GM13976 (cell line): ENCODE measurements at regions not wholly inside any gene's neighbourhood (a gene's known extent, or its start where the extent isn't known, plus 50 kb on each side); places are given as distances from the start of the nearest gene placed in this dataset.
"Not testable (repeated sequence)": the region's sequence is repeated elsewhere in the genome, so short reads cannot be mapped to it uniquely, and the experiment has no call there.

ENCODE experiments used
- DNase-seq: peaks from one replicate; pipeline ENCODE4 v3.0.0; 2012; ENCODE audit warnings: low spot score
- in situ Hi-C: fragments of 300-500 bp; cut with MboI; formaldehyde crosslinking; loops from one replicate; pipeline ENCODE4 v1.12.0; 2022; ENCODE audit warnings: low sequenced_read_pairs, mixed read lengths, inconsistent platforms; ENCODE audit not compliant: unreplicated experiment
- TF ChIP-seq, protein P1 (sequence below): IDR thresholded peaks from 2 replicates; pipeline ENCODE4 v1.5.1; 2012; ENCODE audit warnings: borderline replicate concordance, mild to moderate bottlenecking; ENCODE audit not compliant: insufficient read depth; ENCODE audit errors: extremely low read depth, missing control alignments, control extremely low read depth

DNA sequence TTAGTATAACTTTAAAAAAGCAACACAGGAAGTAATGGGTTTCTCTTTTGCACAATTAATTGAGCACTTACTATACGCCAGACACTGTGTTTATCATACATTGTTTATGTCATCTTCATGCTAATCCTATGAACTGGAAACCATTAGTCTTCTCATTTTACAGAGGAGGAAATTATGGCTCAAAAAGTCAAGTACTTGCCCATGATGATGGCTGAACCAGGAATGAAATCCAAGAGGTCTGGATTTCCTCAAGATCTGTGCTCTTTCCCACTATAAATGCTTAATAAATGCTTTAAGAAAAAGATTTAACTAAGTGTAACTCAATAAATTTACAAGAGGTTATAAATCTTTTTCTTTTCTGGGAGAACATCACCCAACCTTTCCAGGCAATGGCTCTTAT lies 303.7 kb upstream of the RRP15 start:
- DNase-seq = no peak
- TF ChIP-seq, protein P1, sequence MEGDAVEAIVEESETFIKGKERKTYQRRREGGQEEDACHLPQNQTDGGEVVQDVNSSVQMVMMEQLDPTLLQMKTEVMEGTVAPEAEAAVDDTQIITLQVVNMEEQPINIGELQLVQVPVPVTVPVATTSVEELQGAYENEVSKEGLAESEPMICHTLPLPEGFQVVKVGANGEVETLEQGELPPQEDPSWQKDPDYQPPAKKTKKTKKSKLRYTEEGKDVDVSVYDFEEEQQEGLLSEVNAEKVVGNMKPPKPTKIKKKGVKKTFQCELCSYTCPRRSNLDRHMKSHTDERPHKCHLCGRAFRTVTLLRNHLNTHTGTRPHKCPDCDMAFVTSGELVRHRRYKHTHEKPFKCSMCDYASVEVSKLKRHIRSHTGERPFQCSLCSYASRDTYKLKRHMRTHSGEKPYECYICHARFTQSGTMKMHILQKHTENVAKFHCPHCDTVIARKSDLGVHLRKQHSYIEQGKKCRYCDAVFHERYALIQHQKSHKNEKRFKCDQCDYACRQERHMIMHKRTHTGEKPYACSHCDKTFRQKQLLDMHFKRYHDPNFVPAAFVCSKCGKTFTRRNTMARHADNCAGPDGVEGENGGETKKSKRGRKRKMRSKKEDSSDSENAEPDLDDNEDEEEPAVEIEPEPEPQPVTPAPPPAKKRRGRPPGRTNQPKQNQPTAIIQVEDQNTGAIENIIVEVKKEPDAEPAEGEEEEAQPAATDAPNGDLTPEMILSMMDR = no peak
- in situ Hi-C loops = no loop called here

DNA sequence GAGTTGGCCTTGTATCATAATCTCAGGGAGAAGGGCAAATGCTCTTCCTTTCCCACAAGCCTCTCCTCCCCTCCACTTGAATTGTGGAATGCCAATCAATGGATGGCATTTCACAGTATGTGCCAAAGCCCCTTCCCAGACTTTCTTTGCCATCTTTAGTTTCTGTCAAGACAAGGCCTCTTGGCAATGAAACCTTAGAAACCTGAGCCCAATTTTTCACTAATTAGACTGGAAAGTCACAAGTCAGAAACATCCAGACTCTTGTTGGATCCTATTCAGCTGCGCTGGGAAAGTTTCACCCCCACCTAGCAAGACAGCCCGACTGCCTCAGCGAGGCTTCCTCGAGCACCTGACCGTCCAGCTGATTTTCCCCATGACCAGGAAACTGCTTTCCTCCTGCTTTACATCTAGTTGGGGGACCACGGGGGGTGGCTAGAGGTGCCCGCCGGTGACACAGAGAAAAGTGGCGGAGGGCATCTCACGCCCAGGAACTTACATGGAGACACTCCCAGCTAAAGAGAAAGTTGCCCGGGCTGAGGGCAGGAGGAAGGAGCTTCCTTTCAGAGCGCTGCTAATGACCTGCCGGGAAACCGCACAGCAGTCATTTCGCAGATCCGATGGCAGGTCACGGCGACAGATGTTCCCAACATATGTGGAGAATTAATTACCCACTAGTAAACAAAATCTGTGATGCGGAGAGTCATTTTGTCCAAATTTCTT lies 302.6 kb upstream of the RRP15 start:
- TF ChIP-seq, protein P1 = no peak
- in situ Hi-C loops = no loop called here
- no peak for DNase-seq

DNA sequence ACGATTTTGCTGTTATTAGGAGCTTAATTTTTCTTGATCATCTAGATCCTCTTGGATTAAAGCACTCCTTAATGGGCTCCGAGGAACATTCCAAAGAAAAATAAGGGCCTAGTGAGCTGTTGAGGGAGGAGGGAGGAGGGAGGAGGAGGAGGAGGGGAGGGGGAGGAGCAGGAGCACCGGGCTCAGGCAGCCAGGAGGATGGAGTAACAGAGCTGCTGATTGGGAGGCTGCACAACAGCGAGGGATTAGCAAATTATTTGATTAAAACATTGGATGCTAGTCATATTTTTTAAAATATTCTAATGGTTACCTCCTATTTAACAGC lies 302.1 kb upstream of the RRP15 start:
- DNase-seq = no peak
- in situ Hi-C loops = no loop called here
- TF ChIP-seq, protein P1 = no peak

DNA sequence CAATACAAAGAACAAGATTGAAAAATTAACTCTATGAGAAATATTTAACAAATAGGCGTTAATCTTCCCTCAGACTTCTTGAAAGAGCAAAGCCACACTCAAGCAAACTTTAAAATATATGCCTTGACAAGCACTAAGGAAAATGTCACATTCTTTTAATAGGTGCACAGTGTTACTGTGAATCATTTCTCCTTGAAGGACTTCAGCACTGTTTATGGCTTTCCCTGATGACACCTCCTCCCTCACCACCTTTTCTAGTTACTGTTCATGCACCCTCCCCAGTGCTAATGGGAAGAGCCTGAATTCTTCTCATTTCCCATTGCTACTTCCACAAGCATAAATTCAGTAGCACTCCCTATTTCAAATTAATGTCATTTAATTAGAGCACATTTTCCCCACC lies 299.5 kb upstream of the RRP15 start:
- TF ChIP-seq, protein P1 = no peak
- DNase-seq = no peak
- in situ Hi-C loops = no loop called here

DNA sequence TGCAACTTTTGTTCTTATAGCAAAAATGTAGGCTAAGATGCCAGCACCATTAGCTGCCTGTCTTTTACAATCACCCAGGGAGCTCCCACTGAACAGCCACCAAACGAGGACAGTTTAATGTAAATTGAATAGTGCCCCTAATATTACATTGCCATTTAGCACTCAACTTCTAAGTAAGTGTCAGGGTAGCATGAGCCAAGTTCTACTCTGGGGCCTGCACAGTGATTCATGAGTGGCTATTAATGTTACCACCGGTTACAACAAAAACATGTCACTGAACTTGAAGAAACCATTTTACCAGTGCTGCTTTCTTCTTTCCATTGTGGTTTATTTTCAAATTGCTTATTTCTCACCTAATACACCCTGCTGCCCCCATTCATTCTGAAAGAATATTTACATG lies 295.6 kb upstream of the RRP15 start:
- in situ Hi-C loops = no loop called here
- TF ChIP-seq, protein P1 = no peak
- no peak for DNase-seq

DNA sequence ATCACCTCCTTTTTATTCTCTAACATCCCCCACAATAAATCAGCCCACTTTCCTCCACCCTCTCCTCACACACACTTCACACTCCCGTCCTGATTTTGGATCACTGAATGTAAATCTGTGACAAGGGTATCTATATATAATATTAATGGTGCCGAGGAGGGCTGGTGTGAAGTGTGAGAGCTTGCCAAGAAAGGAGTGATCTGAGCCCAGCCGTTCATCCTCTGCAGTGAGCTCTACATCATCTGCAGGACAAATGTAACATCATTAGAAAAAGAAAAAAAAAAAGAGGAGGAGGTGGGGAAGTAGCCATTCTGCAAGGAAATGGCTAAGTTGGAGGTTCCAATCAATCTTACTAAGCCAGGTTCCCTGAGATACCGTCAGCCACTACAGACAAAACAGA lies 291.7 kb upstream of the RRP15 start:
- in situ Hi-C loops = no loop called here
- TF ChIP-seq, protein P1 = no peak
- DNase-seq = no peak

DNA sequence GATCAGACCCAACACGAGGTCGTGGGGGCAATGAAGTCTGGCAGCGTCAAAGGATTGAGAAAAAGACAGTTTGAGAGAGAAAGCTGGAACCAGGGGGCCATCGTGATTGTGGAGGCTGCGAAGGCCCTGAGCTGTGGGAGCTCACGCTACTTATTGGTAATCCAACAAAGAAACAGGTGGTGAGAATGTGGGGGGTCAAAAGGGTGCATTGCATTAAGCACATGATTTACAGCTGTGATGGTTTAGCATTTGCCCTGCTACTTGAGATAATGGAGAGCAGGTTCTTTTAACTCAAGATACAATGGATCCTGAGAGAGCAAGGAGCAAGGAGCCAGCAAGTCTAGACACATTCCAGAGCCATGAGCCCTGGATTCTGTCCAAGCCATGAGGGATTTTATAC lies 276.8 kb upstream of the RRP15 start:
- in situ Hi-C loops, DNase-seq: not testable (repeated sequence)

DNA sequence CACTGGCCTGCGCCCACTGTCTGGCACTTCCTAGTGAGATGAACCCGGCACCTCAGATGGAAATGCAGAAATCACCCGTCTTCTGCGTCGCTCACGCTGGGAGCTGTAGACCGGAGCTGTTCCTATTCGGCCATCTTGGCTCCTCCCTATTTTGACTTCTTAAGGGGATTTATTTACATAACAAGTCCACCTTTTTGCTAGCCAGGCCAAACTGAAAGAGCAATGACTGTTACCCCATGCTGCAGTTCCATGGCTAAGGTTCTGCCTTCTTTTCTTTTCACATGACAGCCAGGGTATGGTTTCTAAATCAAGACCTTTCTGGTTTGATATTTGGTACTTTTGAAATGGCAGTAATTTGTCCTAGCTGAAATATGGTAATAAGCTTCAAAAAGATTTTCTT lies 270.0 kb upstream of the RRP15 start:
- in situ Hi-C loops, DNase-seq: not testable (repeated sequence)
